Dedifferentiated amniotic fluid mesenchymal stem cell (primary cell): ENCODE measurements at regions not wholly inside any gene's neighbourhood (a gene's known extent, or its start where the extent isn't known, plus 50 kb on each side); places are given as distances from the start of the nearest gene placed in this dataset.

Experiments
- DNase-seq: peaks from one replicate; pipeline ENCODE4 v3.0.0-alpha.2; 2016; ENCODE audit errors: extremely low spot score

DNA sequence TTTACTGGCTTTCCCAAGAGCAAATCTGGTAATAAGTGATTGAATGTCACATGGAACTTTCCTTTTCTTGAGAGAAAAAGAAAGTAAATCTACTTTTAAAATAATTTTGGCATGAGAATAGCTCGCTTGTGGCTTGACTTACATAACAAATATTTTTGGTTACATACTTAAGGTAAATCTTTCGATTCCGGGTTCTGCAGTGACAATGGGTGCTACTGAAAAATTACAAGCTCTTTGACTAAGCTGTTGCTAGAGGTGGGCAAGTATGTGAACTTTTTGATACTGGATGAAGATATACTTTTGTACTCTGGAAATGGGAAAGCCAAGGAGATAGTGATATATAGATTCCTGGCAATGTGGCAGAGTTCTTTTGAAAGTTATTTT is 51.9 kb upstream of the OTOL1 start:
- no peak for DNase-seq

DNA sequence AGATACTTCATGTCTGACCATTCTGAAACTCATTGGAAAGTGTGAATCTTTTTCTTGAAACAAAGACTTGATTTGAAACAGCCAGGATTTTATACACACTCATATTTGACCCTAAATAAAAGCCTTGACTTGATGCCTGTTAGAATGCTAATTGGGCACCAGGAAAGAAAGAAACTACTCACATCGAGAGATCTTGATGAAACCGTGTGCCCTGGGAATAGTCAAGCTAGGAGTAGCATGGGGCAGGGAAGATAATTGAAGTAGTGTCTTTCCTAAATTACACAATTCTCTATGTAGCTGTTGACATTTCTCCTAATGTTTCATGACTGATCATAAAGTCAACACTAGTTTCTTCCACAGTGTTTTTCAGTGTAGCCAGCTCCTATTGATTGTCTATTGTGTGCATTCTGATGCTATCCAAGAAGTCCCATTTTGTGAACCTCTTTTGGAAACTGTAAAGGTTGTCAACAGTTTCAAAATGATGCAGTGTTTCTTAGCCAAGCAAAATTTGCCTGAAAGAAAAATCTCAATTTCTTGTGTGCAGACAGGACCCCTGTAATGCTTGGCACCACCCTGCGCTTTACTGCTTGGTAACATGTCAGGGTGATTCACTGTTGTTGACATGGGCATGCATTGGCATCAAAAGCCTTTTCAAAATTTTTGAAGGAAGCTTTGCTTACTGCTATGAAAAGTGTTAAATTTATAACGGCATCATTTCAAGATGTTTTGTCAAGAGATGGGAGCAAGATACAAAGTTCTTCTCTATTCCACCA is 52.5 kb upstream of the OTOL1 start:
- DNase-seq, result no peak

DNA sequence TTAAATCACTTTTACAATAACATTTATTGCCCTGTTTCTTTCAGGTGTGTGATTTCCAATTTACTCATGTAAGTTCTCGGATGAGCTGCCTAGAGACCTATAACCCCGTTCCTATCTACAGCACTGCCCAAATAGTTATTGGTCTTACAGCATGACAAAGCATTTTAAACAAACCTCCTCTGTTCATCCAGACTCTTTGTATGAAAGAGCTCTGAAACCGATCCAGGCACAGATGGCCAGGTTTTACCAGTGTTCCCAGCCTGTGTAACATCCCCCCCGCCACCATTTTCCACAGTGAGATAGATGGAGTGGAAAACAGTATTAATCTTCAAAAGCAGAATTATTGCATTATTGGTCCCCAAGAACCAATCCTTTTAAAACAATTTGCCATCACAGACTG is 59.0 kb upstream of the SPTSSB start:
- DNase-seq, result no peak

DNA sequence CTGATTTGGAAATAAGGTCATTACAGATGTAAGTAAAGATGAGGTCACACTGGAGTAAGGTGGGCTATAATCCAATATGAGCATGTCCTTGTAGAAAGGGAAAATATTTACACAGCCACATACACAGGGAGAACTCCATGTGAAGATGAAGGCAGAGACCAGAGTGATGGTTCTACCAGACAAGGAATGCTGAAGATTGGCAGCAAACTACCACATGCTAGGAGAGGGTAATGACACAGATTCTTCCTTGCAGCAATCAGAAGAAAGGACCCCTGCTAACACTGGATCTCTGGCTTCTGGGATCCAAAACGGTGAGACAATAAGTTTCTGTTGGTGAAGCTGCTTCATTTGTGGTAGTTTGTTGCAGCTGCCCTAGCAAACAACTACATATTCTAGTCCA is 56.0 kb upstream of the SPTSSB start:
- no peak for DNase-seq

DNA sequence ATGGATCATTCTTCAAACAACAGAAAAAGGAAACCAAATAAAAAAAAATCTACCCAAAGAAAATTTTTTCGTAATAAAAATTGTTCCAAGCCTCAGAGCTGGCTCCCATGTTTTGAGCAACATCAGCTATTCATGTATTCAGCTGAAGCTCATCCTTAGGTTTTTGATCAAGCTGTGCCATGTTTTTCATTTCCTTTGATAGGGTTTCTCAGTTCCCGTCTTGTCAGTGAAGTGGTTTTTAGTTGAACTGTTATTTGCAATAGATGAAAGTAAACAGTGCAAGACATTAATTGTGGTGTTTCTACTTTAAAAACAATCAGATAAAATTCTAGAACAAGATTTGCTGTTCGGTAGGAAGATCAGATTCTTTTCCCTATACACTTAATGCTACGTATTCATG is 55.4 kb upstream of the SPTSSB start:
- no peak for DNase-seq

DNA sequence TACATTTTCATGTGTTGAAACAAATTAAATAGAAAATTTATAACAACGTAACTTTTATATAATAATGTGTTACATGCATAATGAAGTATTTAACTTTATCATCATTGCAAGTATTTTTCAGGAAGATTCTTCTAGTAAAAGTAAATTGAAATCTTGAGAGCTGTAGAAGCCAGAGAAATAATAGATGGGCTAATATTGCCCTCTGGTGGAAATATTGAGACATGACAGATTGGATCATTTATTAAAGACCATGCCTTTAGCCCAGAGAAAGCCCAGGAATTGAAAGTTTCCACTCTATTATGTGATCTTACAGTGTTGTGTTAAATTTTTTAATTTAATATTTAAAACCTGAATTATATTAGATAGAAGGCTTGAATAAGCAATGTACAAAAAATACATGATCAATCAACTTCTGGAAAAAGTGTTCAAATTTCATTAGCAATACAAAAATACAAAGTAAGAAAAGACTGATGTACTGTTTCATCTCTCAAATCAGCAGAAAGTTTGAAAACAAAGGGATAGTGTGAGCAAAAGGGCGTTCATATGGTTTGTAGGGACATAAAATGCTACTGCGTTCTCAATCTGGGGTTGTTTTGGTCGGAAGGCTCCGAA is 52.7 kb upstream of the SPTSSB start:
- DNase-seq, result peak; percentile 55

DNA sequence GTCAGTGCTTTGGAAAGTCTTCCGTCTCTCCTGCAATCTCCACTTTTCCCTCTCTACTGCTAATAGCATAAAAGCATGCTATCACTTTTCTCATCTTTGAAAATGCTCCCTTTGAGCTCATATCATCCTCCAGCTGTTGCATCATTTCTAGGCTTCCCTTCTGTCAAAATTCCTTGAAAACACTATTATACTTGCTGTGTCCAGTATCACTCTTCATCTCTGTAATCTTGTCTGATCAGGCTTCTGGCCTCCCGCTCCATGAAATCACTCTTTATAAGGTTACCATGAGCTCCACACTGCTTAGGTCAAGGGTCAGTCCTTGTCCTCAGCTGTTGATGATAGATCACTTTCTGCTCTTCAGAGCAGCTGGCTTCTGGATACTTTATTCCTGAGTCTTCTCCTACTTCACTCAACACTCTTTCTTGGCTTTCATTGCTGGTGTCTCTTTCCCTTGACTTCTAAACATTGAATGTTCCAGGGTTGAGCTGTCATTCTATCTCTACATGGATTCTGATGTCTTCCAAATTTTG is 50.9 kb upstream of the SPTSSB start:
- DNase-seq, result no peak
